ENCODE measurements at regions not wholly inside any gene's neighbourhood (a gene's known extent, or its start where the extent isn't known, plus 50 kb on each side); places are given as distances from the start of the nearest gene placed in this dataset.
A peak's percentile ranks its signal among the peaks of the same experiment; 100 is the strongest.
"Not testable (repeated sequence)": the region's sequence is repeated elsewhere in the genome, so short reads cannot be mapped to it uniquely, and the experiment has no call there.

DNA sequence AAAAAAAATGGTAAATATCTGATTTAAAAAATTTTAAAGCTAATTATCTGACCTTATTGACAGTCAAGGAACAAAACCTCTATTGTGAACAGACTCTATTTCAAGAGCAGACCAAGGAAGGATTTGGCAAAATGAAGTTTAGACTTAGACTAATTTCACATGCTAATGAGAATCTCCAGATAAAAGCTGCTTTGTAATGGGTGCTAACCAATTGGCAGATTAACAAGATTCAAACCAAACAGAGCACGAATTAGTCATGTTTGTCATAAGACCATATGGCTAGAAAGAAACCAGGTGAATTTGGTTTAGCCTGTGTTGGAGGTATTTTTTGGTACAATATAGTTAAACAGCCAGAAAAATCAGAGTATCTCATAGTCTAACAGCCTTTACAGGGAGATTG is 429.1 kb upstream of the NFE2L3 start:
- no peak for DNase-seq

- no peak for DNase-seq
Measured at GRCh38 chr7:25725451-25725850, 426.5 kb upstream of the NFE2L3 start.

GRCh38 chr7:25726170-25726780 is 425.7 kb upstream of the NFE2L3 start:
- DNase-seq = no peak

GRCh38 chr7:25726781-25727311 is 425.2 kb upstream of the NFE2L3 start:
- no peak for DNase-seq

DNA sequence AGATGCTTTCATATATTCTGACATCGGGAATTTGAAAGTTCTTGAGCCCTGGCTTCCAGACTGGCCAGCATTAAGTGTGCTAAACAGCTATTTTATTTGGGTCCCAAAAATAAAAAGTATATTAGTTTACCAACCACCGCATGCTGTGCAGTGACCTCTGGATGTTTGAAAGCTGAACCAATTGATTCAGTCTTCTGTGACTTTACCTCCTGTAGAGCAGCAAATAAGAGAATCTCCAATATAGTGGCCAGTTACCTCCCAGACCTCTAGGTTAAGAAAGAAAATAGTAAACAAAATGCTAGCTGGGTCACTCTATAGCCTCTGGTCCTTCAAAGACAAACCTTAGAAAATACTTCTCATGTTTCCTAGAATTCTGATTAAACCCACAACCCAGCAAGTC is 424.6 kb upstream of the NFE2L3 start:
- DNase-seq = no peak

- DNase-seq = no peak
Measured at GRCh38 chr7:25727876-25728275, 424.1 kb upstream of the NFE2L3 start.

DNA sequence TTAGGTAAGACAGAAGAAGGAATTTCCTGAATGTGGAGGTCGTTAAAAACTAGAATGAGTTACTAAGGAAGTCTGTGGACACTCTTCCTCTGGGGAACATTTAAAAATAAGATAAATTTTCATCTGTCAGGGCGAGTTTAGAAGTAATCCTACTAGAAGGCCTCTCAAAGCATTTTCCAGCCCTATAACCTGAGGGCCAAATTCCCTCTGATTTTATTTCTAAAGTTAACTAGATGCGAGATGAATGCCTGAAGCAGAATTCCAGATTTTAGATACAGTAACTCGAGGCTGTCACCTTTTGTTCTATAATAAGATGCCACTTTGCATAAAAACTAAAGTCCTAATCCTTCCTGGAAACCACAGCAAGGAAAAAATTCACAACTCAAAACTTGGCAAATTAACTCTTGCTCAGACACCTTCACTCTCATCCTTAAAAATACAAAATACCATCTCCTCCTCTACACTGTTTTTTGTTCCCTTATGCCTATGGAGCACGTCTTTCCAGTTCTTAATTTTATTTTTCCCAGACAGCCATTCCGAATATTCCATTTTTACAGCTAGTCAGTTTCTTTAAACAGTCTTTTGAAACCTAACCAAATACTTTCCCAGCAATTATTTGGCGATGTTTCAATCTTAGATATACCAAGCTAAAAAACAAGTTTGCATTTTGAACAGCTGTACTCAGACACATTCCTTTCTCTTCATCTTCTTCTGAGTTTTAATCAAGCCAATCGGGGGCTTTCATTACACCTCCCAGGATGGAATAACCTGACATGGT is 420.7 kb upstream of the NFE2L3 start:
- no peak for DNase-seq

DNA sequence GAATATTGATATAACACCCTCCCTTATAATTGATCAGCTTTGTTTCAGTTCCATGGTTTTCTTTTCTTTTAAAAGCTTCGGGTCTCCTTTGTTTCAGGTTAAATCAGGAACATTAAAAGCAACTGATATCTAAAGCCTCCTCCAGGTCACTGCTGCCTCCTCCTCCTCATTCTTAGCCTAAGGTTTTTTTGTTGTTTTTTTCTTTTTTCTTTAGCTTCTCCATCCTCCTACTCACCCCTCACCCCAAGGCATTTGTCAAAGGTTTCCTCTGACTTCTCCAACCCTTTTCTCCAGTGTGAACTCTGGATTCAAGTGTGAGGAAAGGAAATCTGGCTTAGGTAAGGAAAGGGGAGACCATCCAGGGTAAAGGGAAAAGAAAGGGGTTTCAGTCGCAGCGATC is 420.2 kb upstream of the NFE2L3 start:
- DNase-seq = no peak

DNA sequence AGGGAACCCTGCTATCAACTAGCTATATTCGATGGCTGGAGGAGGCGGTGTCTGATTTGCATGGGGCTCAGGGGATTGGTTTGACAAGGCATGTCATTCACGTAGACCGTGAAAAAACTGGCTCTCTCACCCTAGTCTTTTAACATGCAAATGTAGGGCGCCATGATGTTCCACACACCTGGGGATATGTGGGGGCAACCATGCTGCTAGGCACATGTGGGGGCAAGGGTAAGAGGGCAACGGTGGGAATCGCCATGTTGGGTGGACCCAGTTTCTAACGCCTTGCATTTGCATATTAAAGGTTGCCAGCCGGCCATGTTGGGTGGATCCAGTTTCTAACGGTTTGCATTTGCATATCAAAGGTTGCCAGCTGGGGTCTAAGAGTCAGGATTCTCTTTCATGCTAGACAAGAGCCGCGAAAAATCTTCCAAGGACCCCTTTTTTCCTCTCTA is 419.2 kb upstream of the NFE2L3 start:
- no peak for DNase-seq

DNA sequence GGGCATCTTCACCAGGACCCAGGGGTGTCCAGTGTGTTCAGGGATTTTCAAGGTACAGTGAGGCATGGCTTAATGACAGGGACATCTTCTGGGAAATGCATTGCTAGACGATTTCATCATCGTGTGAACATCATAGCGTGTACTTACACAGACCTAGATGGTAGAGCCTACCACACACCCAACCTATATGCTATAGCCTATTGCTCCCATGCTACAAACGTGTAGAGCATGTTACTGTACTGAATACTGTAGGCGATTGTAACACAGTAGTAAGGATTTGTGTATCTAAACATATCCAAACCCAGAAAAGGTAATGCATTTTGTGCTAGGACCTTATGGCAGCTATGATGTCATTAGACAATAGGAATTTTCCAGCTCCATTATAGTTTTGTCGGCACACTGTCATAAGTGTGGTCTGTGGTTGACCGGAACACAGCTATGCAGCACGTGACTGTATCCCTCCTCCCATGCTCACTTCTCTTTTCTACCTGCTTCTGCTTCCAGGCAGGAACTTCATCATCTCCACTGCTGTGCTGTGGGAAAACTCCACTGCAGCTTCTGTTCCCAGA is 416.2 kb upstream of the NFE2L3 start:
- DNase-seq = peak; percentile 20 to 45 (median 33)

DNA sequence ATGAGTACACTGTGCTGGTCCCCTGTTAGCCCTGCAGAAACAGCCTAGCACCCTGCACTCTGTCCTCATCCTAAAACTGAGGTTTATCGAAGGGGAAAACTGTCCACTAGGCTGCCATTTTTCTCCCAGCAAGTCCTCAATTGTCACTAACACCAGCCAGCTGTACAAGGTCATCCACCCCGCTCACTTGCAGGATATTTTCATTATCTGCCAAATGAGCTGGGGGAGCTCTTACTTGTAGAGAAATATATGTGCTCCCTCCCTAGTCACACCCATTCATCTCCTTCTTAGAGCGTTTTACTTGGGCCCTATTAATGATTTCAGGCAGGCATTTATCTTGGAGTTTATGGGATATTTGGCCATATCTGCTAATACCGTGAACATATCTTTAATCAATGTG is 413.5 kb upstream of the NFE2L3 start:
- no peak for DNase-seq

- no peak for DNase-seq
Measured at GRCh38 chr7:25739143-25739542, 412.9 kb upstream of the NFE2L3 start.

DNA sequence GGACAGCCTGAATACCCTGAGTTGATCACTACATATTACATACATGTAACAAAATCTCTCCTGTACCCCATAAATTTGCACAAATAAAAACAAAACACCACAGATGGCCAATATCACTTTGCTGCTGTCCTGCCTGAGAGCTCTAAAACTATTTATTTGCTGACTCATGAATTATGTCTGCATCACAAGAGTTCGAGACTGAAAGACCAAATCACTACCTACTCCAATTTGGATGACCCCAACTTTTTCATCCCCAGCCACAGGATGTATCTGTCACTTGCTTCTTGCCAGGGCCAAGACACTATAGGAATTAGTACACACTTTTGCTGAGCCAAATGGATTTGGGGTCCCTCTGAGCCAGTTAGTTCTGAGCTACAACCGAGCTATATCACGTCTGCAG is 409.7 kb upstream of the NFE2L3 start:
- DNase-seq = no peak

DNA sequence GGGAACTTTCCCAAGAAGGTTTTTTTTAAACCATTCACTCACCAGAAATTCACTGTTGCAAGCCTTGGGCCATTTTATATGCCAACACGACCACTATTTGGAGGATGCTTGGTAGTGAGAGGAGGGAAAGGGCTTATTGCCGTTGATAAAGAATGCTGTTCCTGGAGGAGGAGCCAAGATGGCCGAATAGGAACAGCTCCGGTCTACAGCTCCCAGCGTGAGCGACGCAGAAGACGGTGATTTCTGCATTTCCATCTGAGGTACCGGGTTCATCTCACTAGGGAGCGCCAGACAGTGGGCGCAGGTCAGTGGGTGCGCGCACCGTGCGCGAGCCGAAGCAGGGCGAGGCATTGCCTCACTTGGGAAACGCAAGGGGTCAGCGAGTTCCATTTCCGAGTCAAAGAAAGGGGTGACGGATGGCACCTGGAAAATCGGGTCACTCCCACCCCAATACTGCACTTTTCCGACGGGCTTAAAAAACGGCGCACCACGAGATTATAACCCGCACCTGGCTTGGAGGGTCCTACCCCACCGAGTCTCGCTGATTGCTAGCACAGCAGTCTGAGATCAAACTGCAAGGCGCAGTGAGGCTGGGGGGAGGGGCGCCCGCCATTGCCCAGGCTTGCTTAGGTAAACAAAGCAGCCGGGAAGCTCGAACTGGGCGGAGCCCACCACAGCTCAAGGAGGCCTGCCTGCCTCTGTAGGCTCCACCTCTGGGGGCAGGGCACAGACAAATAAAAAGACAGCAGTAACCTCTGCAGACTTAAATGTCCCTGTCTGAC is 408.1 kb upstream of the NFE2L3 start:
- DNase-seq = not testable (repeated sequence)

- no peak for DNase-seq
Measured at GRCh38 chr7:25750744-25751508, 401.1 kb upstream of the NFE2L3 start.

- DNase-seq = no peak
Measured at GRCh38 chr7:25752154-25752553, 399.8 kb upstream of the NFE2L3 start.

GRCh38 chr7:25752967-25753791 is 398.8 kb upstream of the NFE2L3 start:
- no peak for DNase-seq

- DNase-seq = no peak
Measured at GRCh38 chr7:25753837-25754236, 398.2 kb upstream of the NFE2L3 start.

- DNase-seq = no peak
Measured at GRCh38 chr7:25754333-25754732, 397.7 kb upstream of the NFE2L3 start.

GRCh38 chr7:25754751-25755150 is 397.2 kb upstream of the NFE2L3 start:
- no peak for DNase-seq

GRCh38 chr7:25756601-25757000 is 395.4 kb upstream of the NFE2L3 start:
- DNase-seq = no peak

Data from suppressor macrophage (primary cell).